ENCODE measurements at regions not wholly inside any gene's neighbourhood (a gene's known extent, or its start where the extent isn't known, plus 50 kb on each side); places are given as distances from the start of the nearest gene placed in this dataset.

DNA sequence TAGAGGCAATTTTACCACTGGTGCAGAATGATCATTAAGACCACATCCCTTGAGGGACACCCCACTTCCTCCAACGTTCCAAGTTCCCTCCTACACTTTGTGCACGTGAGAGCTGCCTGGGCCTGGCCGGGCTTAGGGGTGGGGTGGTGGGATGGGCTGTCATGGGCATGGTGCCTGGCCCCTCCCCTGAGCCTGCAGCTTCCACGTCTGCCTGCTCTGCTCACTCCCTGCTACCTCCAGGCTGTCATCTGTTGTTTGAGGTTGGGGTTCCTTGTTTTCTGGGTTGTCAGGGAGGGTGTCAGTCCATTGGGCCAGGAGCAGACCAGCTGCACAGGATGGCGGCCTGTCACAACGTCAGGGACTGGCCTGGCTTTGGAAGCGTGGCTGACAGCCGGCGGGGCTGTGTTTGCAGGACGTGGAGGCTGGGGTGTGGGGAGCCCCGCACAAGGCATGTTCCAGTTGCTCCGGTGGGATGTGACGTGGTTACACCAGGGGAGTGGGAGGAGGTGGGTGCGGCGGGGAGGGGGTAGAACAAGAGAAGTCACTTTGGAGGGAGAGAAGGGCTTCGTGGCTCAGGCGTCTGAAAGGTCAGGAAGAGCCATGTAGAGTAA lies 72.3 kb downstream of the RTP5 start:
- DNase-seq = no peak
- Histone ChIP-seq H4K8ac (replicated peaks; ENCODE audit: insufficient read length, low read depth, low read length) (no peak overlapping the region), H3K4me2 (ENCODE audit: insufficient read depth, insufficient read length, low read length) (no peak overlapping the region), H3K79me2 (ENCODE audit: insufficient read depth, low read length) (no peaks in the 10 kb centered on the region), H2BK15ac (ENCODE audit: low read depth, low read length) (no peak overlapping the region), H3K27me3 (ENCODE audit: insufficient read depth, low read length) (peaks cover 4% of the 10 kb centered on the region; the same call in 1 of the 2 replicates), H3K23me2 (ENCODE audit: insufficient read length, low read depth, low read length, poor library complexity, severe bottlenecking) (peaks cover 2% of the 10 kb centered on the region), H2BK5ac (ENCODE audit: insufficient read length, low read length) (no peak overlapping the region), H3K9me3 (ENCODE audit: control insufficient read depth, low read depth, low read length) (no peaks in the 10 kb centered on the region), H3K14ac (ENCODE audit: insufficient read depth, low read length) (no peak overlapping the region; the same call in 1 of the 2 replicates), H4K91ac (ENCODE audit: insufficient read length, low read depth, low read length) (no peak overlapping the region), H3K4ac (ENCODE audit: low read depth, low read length) (no peak overlapping the region), H2BK12ac (ENCODE audit: insufficient read length, low read depth, low read length) (no peak overlapping the region), H3K4me1 (ENCODE audit: insufficient read depth, low read length) (peaks cover 4% of the 10 kb centered on the region; the same call in 1 of the 2 replicates), H4K20me1 (ENCODE audit: control insufficient read depth, insufficient read depth, insufficient read length) (no peaks in the 10 kb centered on the region), H3K9ac (ENCODE audit: extremely low read depth, insufficient read length, low read length) (no peak overlapping the region), H2AK5ac (ENCODE audit: insufficient read length, low read length) (no peak overlapping the region), H2BK20ac (ENCODE audit: low read depth, low read length, poor library complexity, severe bottlenecking) (no peak overlapping the region), H2AFZ (ENCODE audit: low read length) (no peak overlapping the region), H4K5ac (ENCODE audit: insufficient read length, low read depth, low read length) (no peak overlapping the region), H3K56ac (ENCODE audit: insufficient read length, low read depth, low read length) (no peak overlapping the region), H3K79me1 (ENCODE audit: insufficient read depth, low read depth, low read length, poor library complexity, severe bottlenecking) (no peaks in the 10 kb centered on the region), H3K27ac (ENCODE audit: insufficient read length, low read depth, low read length) (no peak overlapping the region), H3T11ph (ENCODE audit: low read length) (no peak overlapping the region), H2BK120ac (ENCODE audit: low read depth, low read length, poor library complexity, severe bottlenecking) (no peak overlapping the region), H3K18ac (ENCODE audit: insufficient read length, low read depth, low read length) (no peak overlapping the region), H3K23ac (ENCODE audit: insufficient read length, low read depth, low read length) (no peak overlapping the region)
- H3K4me1 Mint-ChIP-seq = peaks cover 18 to 22% of the 10 kb centered on the region in 2 experiments
- WGBS (ENCODE audit: extremely low coverage, insufficient read length, low lambda C conversion rate) = no CpG with 5 or more reads among the region's 17 CpGs
- peak overlapping the region in 1 of 3 experiments; percentile 44; a peak in 1 of 7 replicates for H3K27ac Mint-ChIP-seq
- TF ChIP-seq, protein P1, sequence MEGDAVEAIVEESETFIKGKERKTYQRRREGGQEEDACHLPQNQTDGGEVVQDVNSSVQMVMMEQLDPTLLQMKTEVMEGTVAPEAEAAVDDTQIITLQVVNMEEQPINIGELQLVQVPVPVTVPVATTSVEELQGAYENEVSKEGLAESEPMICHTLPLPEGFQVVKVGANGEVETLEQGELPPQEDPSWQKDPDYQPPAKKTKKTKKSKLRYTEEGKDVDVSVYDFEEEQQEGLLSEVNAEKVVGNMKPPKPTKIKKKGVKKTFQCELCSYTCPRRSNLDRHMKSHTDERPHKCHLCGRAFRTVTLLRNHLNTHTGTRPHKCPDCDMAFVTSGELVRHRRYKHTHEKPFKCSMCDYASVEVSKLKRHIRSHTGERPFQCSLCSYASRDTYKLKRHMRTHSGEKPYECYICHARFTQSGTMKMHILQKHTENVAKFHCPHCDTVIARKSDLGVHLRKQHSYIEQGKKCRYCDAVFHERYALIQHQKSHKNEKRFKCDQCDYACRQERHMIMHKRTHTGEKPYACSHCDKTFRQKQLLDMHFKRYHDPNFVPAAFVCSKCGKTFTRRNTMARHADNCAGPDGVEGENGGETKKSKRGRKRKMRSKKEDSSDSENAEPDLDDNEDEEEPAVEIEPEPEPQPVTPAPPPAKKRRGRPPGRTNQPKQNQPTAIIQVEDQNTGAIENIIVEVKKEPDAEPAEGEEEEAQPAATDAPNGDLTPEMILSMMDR (conservative IDR thresholded peaks at IDR 0.05) = no peak
- H3K4me3 Mint-ChIP-seq = no peak overlapping the region
- H3K36me3 Mint-ChIP-seq (ENCODE audit: insufficient read depth in 1 of 3, low read depth in 3 of 3) = peaks cover 3 to 11% (median 9%) of the 10 kb centered on the region in 3 experiments; a peak in 6 of 7 replicates
- H3K9me3 Mint-ChIP-seq = peaks cover 12 to 21% of the 10 kb centered on the region in 2 experiments
- peaks cover 47% of the 10 kb centered on the region for H3K27me3 Mint-ChIP-seq (ENCODE audit: low read depth)
